Endodermal cell (in vitro differentiated cells): ENCODE measurements at regions not wholly inside any gene's neighbourhood (a gene's known extent, or its start where the extent isn't known, plus 50 kb on each side); places are given as distances from the start of the nearest gene placed in this dataset.
A peak's percentile ranks its signal among the peaks of the same experiment; 100 is the strongest.

Experiments used
- DNase-seq: peaks from one replicate; pipeline ENCODE4 v3.0.0-alpha.2; 2017
- H3K27ac ChIP-seq: 2 replicates; pipeline ENCODE4 v1.5.1; 2013; ENCODE audit warnings: mild to moderate bottlenecking, low read depth, low read length, moderate library complexity
- H3K27me3 ChIP-seq: 2 replicates; pipeline ENCODE4 v1.6.1; 2013; ENCODE audit warnings: mild to moderate bottlenecking, low read length, moderate library complexity; ENCODE audit not compliant: insufficient read depth, control insufficient read depth, poor library complexity, severe bottlenecking
- H3K36me3 ChIP-seq: 2 replicates; pipeline ENCODE4 v1.7.0; 2013; ENCODE audit warnings: mild to moderate bottlenecking, low read length, moderate library complexity; ENCODE audit not compliant: control insufficient read depth, insufficient read depth
- H3K4me1 ChIP-seq: one replicate; pipeline ENCODE4 v1.7.0; 2013; ENCODE audit warnings: low read length; ENCODE audit not compliant: control insufficient read depth, insufficient read depth
- H3K4me3 ChIP-seq: 2 replicates; pipeline ENCODE4 v1.5.1; 2013; ENCODE audit warnings: mild to moderate bottlenecking, low read length, moderate library complexity
- H3K9ac ChIP-seq: 2 replicates; pipeline ENCODE4 v1.6.1; 2013; ENCODE audit warnings: mild to moderate bottlenecking, low read length, moderate library complexity; ENCODE audit not compliant: poor library complexity, severe bottlenecking; ENCODE audit errors: extremely low read depth
- H3K9me3 ChIP-seq: 2 replicates; pipeline ENCODE4 v1.6.1; 2013; ENCODE audit warnings: mild to moderate bottlenecking, low read length, moderate library complexity; ENCODE audit not compliant: control insufficient read depth
- H3K27ac Mint-ChIP-seq: 2 replicates; pipeline ENCODE4 v1.8.0; 2020; ENCODE audit warnings: mixed read lengths
- H3K27me3 Mint-ChIP-seq: 2 replicates; pipeline ENCODE4 v1.8.0; 2021; ENCODE audit warnings: mild to moderate bottlenecking, mixed read lengths; ENCODE audit not compliant: insufficient read depth
- H3K36me3 Mint-ChIP-seq: 2 replicates; pipeline ENCODE4 v1.8.0; 2020; ENCODE audit warnings: low read depth, mixed read lengths
- H3K4me1 Mint-ChIP-seq: 2 replicates; pipeline ENCODE4 v1.8.0; 2020; ENCODE audit warnings: mixed read lengths
- H3K4me3 Mint-ChIP-seq: 2 replicates; pipeline ENCODE4 v1.8.0; 2020; ENCODE audit warnings: mild to moderate bottlenecking, moderate library complexity, mixed read lengths
- H3K9me3 Mint-ChIP-seq: 2 replicates; pipeline ENCODE4 v1.8.0; 2020; ENCODE audit warnings: mild to moderate bottlenecking, mixed read lengths
- WGBS, 2 experiments: methylation state at CpG; one replicate each; pipeline versions ENCODE4 v1.1.5 to v1.1.7; 2013; ENCODE audit warnings: missing lambda C conversion rate in 2 of 2, mixed read lengths in 1 of 2; ENCODE audit not compliant: insufficient coverage in 1 of 2, insufficient read length in 1 of 2; 5-methylcytosine and 5-hydroxymethylcytosine counted together
- TF ChIP-seq, protein P1 (sequence below): fragments of 200-600 bp; sonication (generic); conservative IDR thresholded peaks from 2 replicates; pipeline ENCODE4 v1.5.0; 2021; ENCODE audit warnings: antibody characterized with exemption, mild to moderate bottlenecking

DNA sequence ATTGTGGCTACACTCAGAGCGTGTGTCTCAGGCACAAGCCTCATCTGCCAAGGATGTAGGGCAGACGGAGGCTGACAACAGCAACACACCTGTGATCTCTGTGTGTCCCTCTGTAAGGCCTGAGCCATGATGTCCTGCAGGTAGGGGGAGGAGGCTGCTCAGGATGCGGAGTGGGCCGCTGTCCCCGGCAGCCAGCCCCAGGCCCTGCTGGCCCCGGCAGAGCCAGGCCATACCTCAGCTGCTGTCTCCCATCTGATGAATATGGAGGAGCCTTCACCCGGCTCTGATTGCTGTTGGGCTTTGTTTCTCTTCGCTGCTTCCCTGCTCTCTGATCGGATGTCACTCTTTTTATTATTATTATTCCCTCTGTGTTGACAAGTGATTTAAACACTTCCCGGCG lies 83.6 kb upstream of the NCAM1 start:
- Histone ChIP-seq H3K27ac (peak overlapping the region; percentile 73), H3K4me3 (no peak overlapping the region), H3K9ac (no peak overlapping the region), H3K9me3 (no peaks in the 10 kb centered on the region), H3K27me3 (no peaks in the 10 kb centered on the region), H3K36me3 (no peaks in the 10 kb centered on the region), H3K4me1 (no peaks in the 10 kb centered on the region)
- WGBS, 2 experiments: 59% methylated on average over 8 of the region's 11 CpGs; no CpG with 5 or more reads in 1 of the 2 experiments
- peak; percentile 70 for DNase-seq
- H3K27me3 Mint-ChIP-seq: peaks cover 16% of the 10 kb centered on the region
- H3K9me3 Mint-ChIP-seq: no peaks in the 10 kb centered on the region
- H3K36me3 Mint-ChIP-seq: no peaks in the 10 kb centered on the region
- H3K27ac Mint-ChIP-seq: no peak overlapping the region
- no peaks in the 10 kb centered on the region for H3K4me1 Mint-ChIP-seq
- H3K4me3 Mint-ChIP-seq: no peak overlapping the region
- TF ChIP-seq, protein P1, sequence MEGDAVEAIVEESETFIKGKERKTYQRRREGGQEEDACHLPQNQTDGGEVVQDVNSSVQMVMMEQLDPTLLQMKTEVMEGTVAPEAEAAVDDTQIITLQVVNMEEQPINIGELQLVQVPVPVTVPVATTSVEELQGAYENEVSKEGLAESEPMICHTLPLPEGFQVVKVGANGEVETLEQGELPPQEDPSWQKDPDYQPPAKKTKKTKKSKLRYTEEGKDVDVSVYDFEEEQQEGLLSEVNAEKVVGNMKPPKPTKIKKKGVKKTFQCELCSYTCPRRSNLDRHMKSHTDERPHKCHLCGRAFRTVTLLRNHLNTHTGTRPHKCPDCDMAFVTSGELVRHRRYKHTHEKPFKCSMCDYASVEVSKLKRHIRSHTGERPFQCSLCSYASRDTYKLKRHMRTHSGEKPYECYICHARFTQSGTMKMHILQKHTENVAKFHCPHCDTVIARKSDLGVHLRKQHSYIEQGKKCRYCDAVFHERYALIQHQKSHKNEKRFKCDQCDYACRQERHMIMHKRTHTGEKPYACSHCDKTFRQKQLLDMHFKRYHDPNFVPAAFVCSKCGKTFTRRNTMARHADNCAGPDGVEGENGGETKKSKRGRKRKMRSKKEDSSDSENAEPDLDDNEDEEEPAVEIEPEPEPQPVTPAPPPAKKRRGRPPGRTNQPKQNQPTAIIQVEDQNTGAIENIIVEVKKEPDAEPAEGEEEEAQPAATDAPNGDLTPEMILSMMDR: no peak

DNA sequence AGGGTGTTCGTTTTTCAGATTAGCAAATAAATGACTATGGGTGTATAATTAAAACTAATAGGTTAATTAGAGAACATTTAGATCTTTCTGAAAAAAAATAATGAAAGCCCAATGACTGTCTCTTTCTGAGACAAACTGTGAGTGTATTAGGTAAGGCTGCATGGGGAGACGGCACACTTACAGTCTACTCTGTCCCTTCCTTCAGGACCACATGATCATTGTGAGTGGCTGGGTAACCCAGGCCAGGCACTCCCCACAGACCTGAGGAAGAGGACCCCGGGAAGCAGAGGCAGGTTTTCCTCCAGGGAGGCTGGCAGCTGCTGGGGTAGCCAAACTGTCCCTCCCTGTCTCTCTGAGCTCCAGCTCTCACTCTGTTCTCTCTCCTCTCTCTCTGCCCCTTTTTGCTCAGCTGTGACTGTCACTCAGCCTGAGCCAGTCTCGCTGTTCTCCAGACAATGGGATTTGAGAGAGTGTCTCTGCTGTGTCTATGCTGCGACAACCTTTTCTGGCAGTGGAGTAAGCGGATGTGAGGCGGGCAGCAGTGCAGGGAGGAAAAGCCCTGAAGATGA lies 83.1 kb upstream of the NCAM1 start:
- Histone ChIP-seq H3K9me3 (no peaks in the 10 kb centered on the region), H3K27ac (peak overlapping the region; percentile 91), H3K9ac (no peak overlapping the region), H3K27me3 (no peaks in the 10 kb centered on the region), H3K4me1 (no peaks in the 10 kb centered on the region), H3K4me3 (no peak overlapping the region), H3K36me3 (no peaks in the 10 kb centered on the region)
- no peaks in the 10 kb centered on the region for H3K36me3 Mint-ChIP-seq
- DNase-seq: peak; percentile 51
- TF ChIP-seq, protein P1: no peak
- H3K9me3 Mint-ChIP-seq: no peaks in the 10 kb centered on the region
- H3K27ac Mint-ChIP-seq: no peak overlapping the region
- no peak overlapping the region for H3K4me3 Mint-ChIP-seq
- no peaks in the 10 kb centered on the region for H3K4me1 Mint-ChIP-seq
- WGBS, 2 experiments: 66 to 84% methylated on average over 5 to 7 of the region's 7 CpGs
- peaks cover 16% of the 10 kb centered on the region for H3K27me3 Mint-ChIP-seq

DNA sequence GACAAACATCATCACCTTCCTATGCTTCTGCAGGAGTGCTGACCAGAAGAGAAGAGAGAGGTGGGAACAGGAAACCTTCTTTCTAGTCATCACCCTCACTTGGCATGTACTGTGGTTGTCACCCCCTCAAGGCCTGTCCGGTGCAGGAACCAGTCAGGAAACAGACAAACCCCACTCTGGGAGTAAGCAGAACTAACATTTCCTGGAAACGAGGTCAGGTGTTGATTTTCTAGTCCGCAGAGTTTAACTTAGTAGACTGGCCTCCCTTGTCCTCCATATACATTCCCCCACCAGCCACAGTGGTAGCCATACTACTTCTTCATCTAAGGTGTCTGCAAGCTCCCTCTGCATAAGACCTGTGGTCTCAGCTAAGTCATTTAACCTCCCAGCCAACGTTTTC lies 80.7 kb upstream of the NCAM1 start:
- WGBS, 2 experiments: 93 to 100% methylated on average over 3 to 4 of the region's 4 CpGs
- Mint-ChIP-seq H3K27ac (no peak overlapping the region), H3K27me3 (peaks cover 14% of the 10 kb centered on the region), H3K4me1 (no peaks in the 10 kb centered on the region), H3K36me3 (no peaks in the 10 kb centered on the region), H3K9me3 (no peaks in the 10 kb centered on the region), H3K4me3 (no peak overlapping the region)
- Histone ChIP-seq H3K9me3 (no peaks in the 10 kb centered on the region), H3K27ac (no peak overlapping the region), H3K36me3 (no peaks in the 10 kb centered on the region), H3K27me3 (peaks cover 7% of the 10 kb centered on the region), H3K4me3 (no peak overlapping the region), H3K9ac (no peak overlapping the region), H3K4me1 (no peaks in the 10 kb centered on the region)
- DNase-seq: no peak
- TF ChIP-seq, protein P1: no peak
